SU-DHL-6 (cell line): ENCODE measurements at regions not wholly inside any gene's neighbourhood (a gene's known extent, or its start where the extent isn't known, plus 50 kb on each side); places are given as distances from the start of the nearest gene placed in this dataset.

ENCODE experiments used
- H2AFZ ChIP-seq: fragments of 200-600 bp; sonication (generic); 2 replicates; pipeline ENCODE4 v1.6.1; 2014; ENCODE audit warnings: low read depth, mild to moderate bottlenecking, moderate library complexity, mixed read lengths, antibody characterized with exemption, low read length; ENCODE audit not compliant: severe bottlenecking
- H3F3A ChIP-seq: fragments of 200-600 bp; shearing (Covaris generic); 2 replicates; pipeline ENCODE4 v1.6.0; 2016; ENCODE audit warnings: antibody characterized with exemption, mild to moderate bottlenecking; ENCODE audit not compliant: insufficient read depth
- H3K27ac ChIP-seq: fragments of 200-600 bp; sonication (generic); 2 replicates; pipeline ENCODE4 v1.5.1; 2016; ENCODE audit warnings: low read depth, mild to moderate bottlenecking, low read length, moderate library complexity, mixed read lengths
- H3K27me3 ChIP-seq: fragments of 200-600 bp; sonication (generic), shearing (Covaris generic); 2 replicates; pipeline ENCODE4 v1.6.0; 2014; ENCODE audit warnings: mild to moderate bottlenecking, low read length
- H3K36me3 ChIP-seq: fragments of 200-600 bp; sonication (generic); 2 replicates; pipeline ENCODE4 v1.6.1; 2014; ENCODE audit warnings: mild to moderate bottlenecking, low read length, mixed read lengths
- H3K4me2 ChIP-seq: fragments of 300-600, 200-600 bp; shearing (Covaris generic), sonication (generic); 2 replicates; pipeline ENCODE4 v1.6.0; 2014; ENCODE audit warnings: low read length, low read depth, mild to moderate bottlenecking; ENCODE audit not compliant: poor library complexity, severe bottlenecking
- H3K4me3 ChIP-seq: fragments of 200-600 bp; sonication (generic); 2 replicates; pipeline ENCODE4 v1.5.1; 2014; ENCODE audit warnings: antibody characterized with exemption, low read length, mild to moderate bottlenecking, mixed read lengths; ENCODE audit not compliant: insufficient read depth, poor library complexity, severe bottlenecking
- H3K79me2 ChIP-seq: fragments of 200-600 bp; sonication (generic); 2 replicates; pipeline ENCODE4 v1.6.1; 2014; ENCODE audit warnings: mild to moderate bottlenecking, low read length, moderate library complexity; ENCODE audit not compliant: insufficient read depth
- H3K9ac ChIP-seq: fragments of 200-600 bp; sonication (generic); 2 replicates; pipeline ENCODE4 v1.7.0; 2014; ENCODE audit warnings: mild to moderate bottlenecking, low read length
- H3K9me2 ChIP-seq: fragments of 200-600 bp; sonication (generic); replicated peaks from 2 replicates; pipeline ENCODE4 v1.6.1; 2014; ENCODE audit warnings: low read length; ENCODE audit not compliant: insufficient read depth
- H3K9me3 ChIP-seq: fragments of 200-600 bp; sonication (generic); 2 replicates; pipeline ENCODE4 v1.6.1; 2014; ENCODE audit warnings: low read length, mixed read lengths; ENCODE audit not compliant: insufficient read depth
- H4K20me1 ChIP-seq: fragments of 200-600 bp; sonication (generic); 2 replicates; pipeline ENCODE4 v1.6.1; 2014; ENCODE audit warnings: low read depth, mild to moderate bottlenecking, antibody characterized with exemption, low read length, moderate library complexity, mixed read lengths
- CTCF ChIP-seq: fragments of 200-600 bp; sonication (generic); IDR thresholded peaks from one replicate; pipeline ENCODE4 v1.5.1; 2017; ENCODE audit warnings: antibody characterized with exemption, mild to moderate bottlenecking, low read length, moderate library complexity; ENCODE audit not compliant: insufficient read depth, poor library complexity, severe bottlenecking
- EZH2phosphoT487 ChIP-seq: fragments of 200-600 bp; sonication (generic), shearing (Covaris generic); conservative IDR thresholded peaks from 2 replicates; pipeline ENCODE4 v1.6.1; 2018; ENCODE audit warnings: mild to moderate bottlenecking, antibody characterized with exemption, low read length, moderate library complexity, mixed read lengths

GRCh38 chr9:22237497-22238363 is 208.9 kb upstream of the DMRTA1 start:
- H3F3A ChIP-seq: no peaks in the 10 kb centered on the region; the same call in 1 of the 2 replicates
- no peak overlapping the region for H3K9ac ChIP-seq
- H3K9me3 ChIP-seq: no peaks in the 10 kb centered on the region
- H3K4me3 ChIP-seq: no peak overlapping the region
- no peak overlapping the region for H2AFZ ChIP-seq
- H3K27ac ChIP-seq: no peak overlapping the region
- H3K27me3 ChIP-seq: no peaks in the 10 kb centered on the region
- no peaks in the 10 kb centered on the region for H3K79me2 ChIP-seq
- H3K4me2 ChIP-seq: no peak overlapping the region
- H3K36me3 ChIP-seq: no peaks in the 10 kb centered on the region
- no peaks in the 10 kb centered on the region for H3K9me2 ChIP-seq
- no peaks in the 10 kb centered on the region for H4K20me1 ChIP-seq
- TF ChIP-seq CTCF: no peak
- no peak for TF ChIP-seq EZH2phosphoT487

- Histone ChIP-seq H3K9ac (no peak overlapping the region), H3K79me2 (no peaks in the 10 kb centered on the region), H4K20me1 (no peaks in the 10 kb centered on the region), H3K4me3 (no peak overlapping the region), H3K4me2 (no peak overlapping the region), H3K27me3 (no peaks in the 10 kb centered on the region), H3F3A (no peaks in the 10 kb centered on the region; the same call in 1 of the 2 replicates), H2AFZ (no peak overlapping the region), H3K9me3 (no peaks in the 10 kb centered on the region), H3K9me2 (no peaks in the 10 kb centered on the region), H3K36me3 (no peaks in the 10 kb centered on the region), H3K27ac (no peak overlapping the region)
- no peak for TF ChIP-seq EZH2phosphoT487
- peak; percentile 61 for TF ChIP-seq CTCF
Observed at GRCh38 chr9:22238809-22239684, 207.6 kb upstream of the DMRTA1 start.

GRCh38 chr9:22240619-22241018 is 206.0 kb upstream of the DMRTA1 start:
- H3K27me3 ChIP-seq: no peaks in the 10 kb centered on the region
- no peak overlapping the region for H3K27ac ChIP-seq
- H3K79me2 ChIP-seq: no peaks in the 10 kb centered on the region
- no peaks in the 10 kb centered on the region for H4K20me1 ChIP-seq
- no peaks in the 10 kb centered on the region; the same call in 1 of the 2 replicates for H3F3A ChIP-seq
- no peaks in the 10 kb centered on the region for H3K36me3 ChIP-seq
- no peaks in the 10 kb centered on the region for H3K9me2 ChIP-seq
- H2AFZ ChIP-seq: no peak overlapping the region
- TF ChIP-seq CTCF: no peak
- no peak for TF ChIP-seq EZH2phosphoT487
- H3K4me2 ChIP-seq: peak overlapping the region; percentile 25
- no peak overlapping the region for H3K9ac ChIP-seq
- H3K4me3 ChIP-seq: no peak overlapping the region
- H3K9me3 ChIP-seq: no peaks in the 10 kb centered on the region
